Endothelial cell of umbilical vein (primary cell): ENCODE measurements at regions not wholly inside any gene's neighbourhood (a gene's known extent, or its start where the extent isn't known, plus 50 kb on each side); places are given as distances from the start of the nearest gene placed in this dataset.

ENCODE experiments used
- BruUV-seq: library from RNA; stranded (reverse); fragments of 400-500 nt; replicated peaks from 2 replicates; lab custom pipeline; 2021; lab: Mats Ljungman, UMichigan
- CTCF ChIA-PET: fragments of 300-600, 350-600 bp; sonication (Branson Sonifier 250); formaldehyde crosslinking; loops from one replicate; lab custom pipeline; 2021; ENCODE audit warnings: antibody characterized with exemption, inconsistent platforms; lab: Charles Lee
- POLR2A ChIA-PET: fragments of 300-600, 350-600 bp; sonication (Branson Sonifier 250); formaldehyde crosslinking; loops from one replicate; lab custom pipeline; 2021; ENCODE audit warnings: antibody characterized with exemption, inconsistent platforms; lab: Charles Lee
- DNase-seq: peaks from one replicate; pipeline ENCODE4 v3.0.0-alpha.2; 2011; ENCODE audit warnings: low read depth, low spot score
- FAIRE-seq: peaks from 2 replicates; lab custom pipeline; 2011; peaks lifted over from hg19 to GRCh38; lab: Jason Lieb, UNC
- H2AFZ ChIP-seq: 2 replicates; pipeline ENCODE4 v1.6.0; 2012; ENCODE audit warnings: low read depth, low read length, control low read depth, inconsistent platforms
- H3K27ac ChIP-seq: 2 replicates; pipeline ENCODE4 v1.5.1; 2011; ENCODE audit warnings: low read depth, mild to moderate bottlenecking, control low read depth, low read length, moderate library complexity; ENCODE audit not compliant: insufficient read depth
- H3K27me3 ChIP-seq, 2 experiments: 2 replicates each; pipeline versions ENCODE4 v1.6.0 to v1.6.1; 2011; ENCODE audit warnings: low read length in 2 of 2, mixed read lengths in 1 of 2; ENCODE audit not compliant: control insufficient read depth in 2 of 2, insufficient read depth in 2 of 2
- H3K36me3 ChIP-seq, 2 experiments: 2 replicates in 1 of 2; 3 replicates in 1 of 2; pipeline ENCODE4 v1.5.1; 2011; ENCODE audit warnings: low read length in 2 of 2, mild to moderate bottlenecking in 1 of 2, moderate library complexity in 1 of 2; ENCODE audit not compliant: control insufficient read depth in 2 of 2, insufficient read depth in 2 of 2; ENCODE audit errors: extremely low read depth in 1 of 2
- H3K4me1 ChIP-seq: 3 replicates; pipeline ENCODE4 v1.5.1; 2011; ENCODE audit warnings: mild to moderate bottlenecking, low read length; ENCODE audit not compliant: control insufficient read depth, insufficient read depth; ENCODE audit errors: extremely low read depth
- H3K4me2 ChIP-seq: 2 replicates; pipeline ENCODE4 v1.6.1; 2011; ENCODE audit warnings: low read length, control low read depth, mixed read lengths; ENCODE audit not compliant: insufficient read depth
- H3K4me3 ChIP-seq, 3 experiments: fragments of 200-600 bp in 1 of 3; sonication (generic), shearing (Covaris generic) in 1 of 3; replicated peaks in 1 of 3; 2 replicates each; pipeline ENCODE4 v1.5.1; 2011 to 2016; ENCODE audit warnings: control low read depth in 3 of 3, low read length in 3 of 3, mild to moderate bottlenecking in 2 of 3, inconsistent platforms in 1 of 3, low read depth in 1 of 3, moderate library complexity in 1 of 3; ENCODE audit not compliant: insufficient read depth in 1 of 3
- H3K79me2 ChIP-seq: 2 replicates; pipeline ENCODE4 v1.6.0; 2012; ENCODE audit warnings: low read length, inconsistent platforms; ENCODE audit not compliant: control insufficient read depth, insufficient read depth
- H3K9ac ChIP-seq: replicated peaks from 2 replicates; pipeline ENCODE3; 2011; ENCODE audit warnings: low read length, control low read depth; ENCODE audit not compliant: insufficient read depth; ENCODE audit errors: extremely low read depth
- H3K9me1 ChIP-seq: replicated peaks from 3 replicates; pipeline ENCODE4 v1.6.0; 2011; ENCODE audit warnings: mild to moderate bottlenecking, low read length; ENCODE audit not compliant: control insufficient read depth, insufficient read depth; ENCODE audit errors: extremely low read depth
- H3K9me3 ChIP-seq: replicated peaks from 2 replicates; pipeline ENCODE4 v1.5.1; 2012; ENCODE audit warnings: low read length, inconsistent platforms; ENCODE audit not compliant: control insufficient read depth, insufficient read depth
- H4K20me1 ChIP-seq: replicated peaks from 2 replicates; pipeline ENCODE3; 2011; ENCODE audit warnings: mild to moderate bottlenecking, low read length; ENCODE audit not compliant: control insufficient read depth, insufficient read depth; ENCODE audit errors: extremely low read depth
- EZH2 ChIP-seq: IDR thresholded peaks from 2 replicates; pipeline ENCODE4 v1.6.1; 2012; ENCODE audit warnings: borderline replicate concordance, low read depth, mild to moderate bottlenecking, moderate library complexity, low read length, inconsistent platforms; ENCODE audit not compliant: severe bottlenecking
- FOS ChIP-seq: IDR thresholded peaks from 2 replicates; pipeline ENCODE4 v1.6.1; 2011; ENCODE audit warnings: mild to moderate bottlenecking, low read length, moderate library complexity, borderline replicate concordance; ENCODE audit not compliant: insufficient read depth
- GATA2 ChIP-seq: IDR thresholded peaks from 2 replicates; pipeline ENCODE4 v1.7.0; 2011; ENCODE audit warnings: low read depth, mild to moderate bottlenecking, moderate library complexity, mixed read lengths, low read length; ENCODE audit not compliant: insufficient read length, insufficient read depth
- JUN ChIP-seq: IDR thresholded peaks from 2 replicates; pipeline ENCODE4 v1.6.1; 2011; ENCODE audit warnings: borderline replicate concordance, low read depth; ENCODE audit not compliant: insufficient read length, insufficient read depth
- MYC ChIP-seq: IDR thresholded peaks from one replicate; pipeline ENCODE4 v1.6.1; 2011; ENCODE audit warnings: mild to moderate bottlenecking, low read depth, low read length
- POLR2A ChIP-seq: IDR thresholded peaks from 2 replicates; pipeline ENCODE4 v1.6.1; 2012; ENCODE audit warnings: low read depth, mild to moderate bottlenecking, control low read depth, low read length
- POLR2AphosphoS5 ChIP-seq: IDR thresholded peaks from 2 replicates; pipeline ENCODE4 v1.6.1; 2012; ENCODE audit warnings: low read depth, mild to moderate bottlenecking, control low read depth, low read length, moderate library complexity; ENCODE audit not compliant: insufficient read depth
- dilution Hi-C: fragments of 300-500 bp; cut with MboI; formaldehyde crosslinking; loops from one replicate; pipeline ENCODE4 v1.15.0; 2019; ENCODE audit warnings: low sequenced_read_pairs; ENCODE audit not compliant: extremely low pct_ligation_motif_present
- intact Hi-C: fragments of 100-400 bp; cut with micrococcal nuclease; formaldehyde crosslinking; loops from one replicate; pipeline ENCODE4 v1.10.0; 2022
- TF ChIP-seq, protein P1 (sequence below): IDR thresholded peaks from 2 replicates; pipeline ENCODE4 v1.6.1; 2011; ENCODE audit not compliant: insufficient read depth, insufficient read length
- TF ChIP-seq, protein P2 (sequence below), 2 donors: IDR thresholded peaks; 1 replicate in 1 of 2; 2 replicates in 1 of 2; pipeline ENCODE4 v1.5.1; 2011; ENCODE audit warnings: low read length in 2 of 2, mild to moderate bottlenecking in 2 of 2, moderate library complexity in 2 of 2, control low read depth in 1 of 2, inconsistent platforms in 1 of 2, low read depth in 1 of 2; ENCODE audit not compliant: insufficient read depth in 1 of 2; ENCODE audit errors: extremely low read depth in 1 of 2

DNA sequence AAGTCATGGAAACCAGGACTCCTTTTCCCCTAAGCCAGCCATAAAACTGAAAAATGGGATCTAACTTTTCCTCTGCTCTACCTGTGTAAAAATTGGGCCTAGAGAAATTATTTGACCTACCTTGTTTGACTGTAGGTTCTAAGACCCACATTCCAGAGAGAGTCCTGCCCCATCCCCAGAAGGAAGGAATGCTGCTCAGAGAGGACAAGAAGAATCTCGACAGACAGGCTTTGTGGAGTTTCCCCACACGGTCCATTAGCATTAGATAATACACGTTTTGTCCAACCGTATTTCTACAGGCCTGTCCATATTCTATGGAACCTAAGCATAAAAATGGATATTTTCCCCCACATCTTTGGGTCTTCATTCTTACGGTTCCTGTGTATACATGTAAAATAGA lies 403.3 kb downstream of the METTL4 start:
- ChIA-PET CTCF (no interaction called here), POLR2A (no interaction called here)
- Histone ChIP-seq H3K9me1 (no peaks in the 10 kb centered on the region), H3K9me3 (no peaks in the 10 kb centered on the region), H3K27ac (no peak overlapping the region), H3K4me1 (no peaks in the 10 kb centered on the region), H4K20me1 (no peaks in the 10 kb centered on the region), H3K4me2 (no peak overlapping the region), H3K79me2 (no peaks in the 10 kb centered on the region), H3K4me3 (no peak overlapping the region), H3K27me3 (no peaks in the 10 kb centered on the region), H3K9ac (no peak overlapping the region), H3K36me3 (no peaks in the 10 kb centered on the region), H2AFZ (no peak overlapping the region)
- TF ChIP-seq POLR2AphosphoS5, result no peak
- TF ChIP-seq JUN, result no peak
- TF ChIP-seq POLR2A, result no peak
- no peak for TF ChIP-seq FOS
- TF ChIP-seq, protein P1, sequence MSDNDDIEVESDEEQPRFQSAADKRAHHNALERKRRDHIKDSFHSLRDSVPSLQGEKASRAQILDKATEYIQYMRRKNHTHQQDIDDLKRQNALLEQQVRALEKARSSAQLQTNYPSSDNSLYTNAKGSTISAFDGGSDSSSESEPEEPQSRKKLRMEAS, result no peak
- TF ChIP-seq GATA2, result no peak
- intact Hi-C loops (no loop called here), dilution Hi-C loops (no loop called here)
- DNase-seq (no peak), FAIRE-seq (no peak)
- no TSS peak for BruUV-seq

DNA sequence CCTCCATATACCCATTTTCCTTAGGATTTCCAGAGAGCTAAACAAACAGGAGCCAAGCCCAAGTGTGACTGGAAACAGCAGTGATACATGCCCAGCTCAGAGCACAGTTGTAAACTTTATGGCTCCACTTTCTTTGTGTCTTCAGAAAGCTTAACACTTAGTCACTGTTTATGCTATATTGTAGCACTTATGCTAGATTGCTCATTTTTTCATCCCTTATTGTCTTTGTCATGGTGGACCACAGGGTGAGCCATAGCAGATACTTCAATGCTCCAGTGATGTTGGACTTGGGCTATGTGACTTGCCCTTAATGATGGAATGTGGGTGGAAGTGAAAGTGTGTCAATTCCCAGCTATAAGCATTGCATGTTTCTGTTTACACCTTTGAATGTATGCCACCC lies 401.6 kb downstream of the METTL4 start:
- Histone ChIP-seq H3K4me1 (no peaks in the 10 kb centered on the region), H3K9me1 (no peaks in the 10 kb centered on the region), H4K20me1 (no peaks in the 10 kb centered on the region), H3K36me3 (no peaks in the 10 kb centered on the region), H3K79me2 (no peaks in the 10 kb centered on the region), H2AFZ (no peak overlapping the region), H3K4me3 (no peak overlapping the region), H3K27ac (no peak overlapping the region), H3K9ac (no peak overlapping the region), H3K4me2 (no peak overlapping the region), H3K27me3 (no peaks in the 10 kb centered on the region), H3K9me3 (no peaks in the 10 kb centered on the region)
- TF ChIP-seq JUN (no peak), FOS (no peak), POLR2AphosphoS5 (no peak), POLR2A (no peak), MYC (no peak), GATA2 (no peak), EZH2 (no peak)
- TF ChIP-seq, protein P2, sequence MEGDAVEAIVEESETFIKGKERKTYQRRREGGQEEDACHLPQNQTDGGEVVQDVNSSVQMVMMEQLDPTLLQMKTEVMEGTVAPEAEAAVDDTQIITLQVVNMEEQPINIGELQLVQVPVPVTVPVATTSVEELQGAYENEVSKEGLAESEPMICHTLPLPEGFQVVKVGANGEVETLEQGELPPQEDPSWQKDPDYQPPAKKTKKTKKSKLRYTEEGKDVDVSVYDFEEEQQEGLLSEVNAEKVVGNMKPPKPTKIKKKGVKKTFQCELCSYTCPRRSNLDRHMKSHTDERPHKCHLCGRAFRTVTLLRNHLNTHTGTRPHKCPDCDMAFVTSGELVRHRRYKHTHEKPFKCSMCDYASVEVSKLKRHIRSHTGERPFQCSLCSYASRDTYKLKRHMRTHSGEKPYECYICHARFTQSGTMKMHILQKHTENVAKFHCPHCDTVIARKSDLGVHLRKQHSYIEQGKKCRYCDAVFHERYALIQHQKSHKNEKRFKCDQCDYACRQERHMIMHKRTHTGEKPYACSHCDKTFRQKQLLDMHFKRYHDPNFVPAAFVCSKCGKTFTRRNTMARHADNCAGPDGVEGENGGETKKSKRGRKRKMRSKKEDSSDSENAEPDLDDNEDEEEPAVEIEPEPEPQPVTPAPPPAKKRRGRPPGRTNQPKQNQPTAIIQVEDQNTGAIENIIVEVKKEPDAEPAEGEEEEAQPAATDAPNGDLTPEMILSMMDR (IDR thresholded peaks at IDR 0.05; ENCODE audit: extremely low read depth in 1 of 2, insufficient read depth in 1 of 2, low read depth in 1 of 2, low read length in 2 of 2), result no peak
- TF ChIP-seq, protein P1, result no peak
- ChIA-PET CTCF (no interaction called here), POLR2A (no interaction called here)
- dilution Hi-C loops (no loop called here), intact Hi-C loops (no loop called here)
- DNase-seq (no peak), FAIRE-seq (no peak)
- no TSS peak for BruUV-seq
